ENCODE measurements at regions not wholly inside any gene's neighbourhood (a gene's known extent, or its start where the extent isn't known, plus 50 kb on each side); places are given as distances from the start of the nearest gene placed in this dataset.
"Not testable (repeated sequence)": the region's sequence is repeated elsewhere in the genome, so short reads cannot be mapped to it uniquely, and the experiment has no call there.

- not testable (repeated sequence) for DNase-seq
Measured at GRCh38 chr14:86775896-86776295, 1217.1 kb downstream of the GALC start.

- DNase-seq = no peak
Measured at GRCh38 chr14:86774916-86775315, 1218.1 kb downstream of the GALC start.

DNA sequence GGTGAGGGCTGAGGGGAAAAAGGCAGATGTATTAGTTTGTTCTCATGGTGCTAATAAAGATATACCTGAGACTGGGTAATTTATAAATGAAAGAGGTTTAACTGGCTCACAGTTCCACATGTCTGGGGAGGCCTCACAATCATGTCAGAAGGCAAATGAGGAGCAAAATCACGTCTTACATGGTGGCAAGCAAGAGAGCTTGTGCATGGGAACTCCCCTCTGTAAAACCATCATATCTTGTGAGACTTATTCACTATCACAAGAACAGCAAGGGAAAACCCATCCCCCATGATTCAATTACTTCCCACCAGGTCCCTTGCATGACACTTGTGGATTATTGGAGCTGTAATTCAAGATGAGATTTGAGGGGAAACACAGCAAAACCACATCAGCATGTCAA lies 1220.9 kb downstream of the GALC start:
- no peak for DNase-seq

- DNase-seq = no peak
Measured at GRCh38 chr14:86770186-86770585, 1222.8 kb downstream of the GALC start.

- DNase-seq = no peak
Measured at GRCh38 chr14:86766469-86766868, 1226.5 kb downstream of the GALC start.

GRCh38 chr14:86761611-86762010 lies 1231.4 kb downstream of the GALC start:
- DNase-seq = no peak

DNA sequence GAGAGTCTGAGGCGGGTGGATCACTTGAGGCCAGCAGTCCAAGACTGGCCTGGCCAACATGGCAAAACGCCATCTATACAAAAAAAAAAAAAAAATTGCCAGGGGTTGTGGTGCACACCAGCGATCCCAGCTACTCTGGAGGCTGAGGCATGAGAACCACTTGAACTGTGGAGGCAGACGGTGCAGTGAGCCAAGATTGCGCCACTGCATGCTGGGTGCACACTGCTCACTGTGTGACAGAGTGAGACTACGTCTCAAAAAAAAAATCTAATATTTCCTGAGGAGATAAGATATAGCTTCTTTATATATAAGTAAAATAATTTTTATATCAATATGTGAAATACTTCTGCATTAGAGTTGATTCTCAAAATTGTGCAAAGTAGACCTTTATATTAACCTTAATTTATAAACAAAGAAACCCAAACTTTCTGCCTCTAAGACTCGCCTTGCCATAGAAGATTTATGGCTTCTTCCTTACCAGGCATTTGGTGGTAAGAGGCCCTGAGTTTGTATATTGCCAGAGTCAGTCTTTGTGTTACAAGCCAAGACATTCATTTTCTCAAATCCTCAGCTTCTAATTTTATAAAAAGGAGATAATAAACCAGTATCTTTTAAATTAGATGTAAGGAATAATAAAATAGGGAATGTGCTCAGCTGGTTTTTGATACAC lies 1226.7 kb downstream of the FLRT2 start:
- DNase-seq = no peak

- not testable (repeated sequence) for DNase-seq
Measured at GRCh38 chr14:86750488-86750887, 1220.5 kb downstream of the FLRT2 start.

DNA sequence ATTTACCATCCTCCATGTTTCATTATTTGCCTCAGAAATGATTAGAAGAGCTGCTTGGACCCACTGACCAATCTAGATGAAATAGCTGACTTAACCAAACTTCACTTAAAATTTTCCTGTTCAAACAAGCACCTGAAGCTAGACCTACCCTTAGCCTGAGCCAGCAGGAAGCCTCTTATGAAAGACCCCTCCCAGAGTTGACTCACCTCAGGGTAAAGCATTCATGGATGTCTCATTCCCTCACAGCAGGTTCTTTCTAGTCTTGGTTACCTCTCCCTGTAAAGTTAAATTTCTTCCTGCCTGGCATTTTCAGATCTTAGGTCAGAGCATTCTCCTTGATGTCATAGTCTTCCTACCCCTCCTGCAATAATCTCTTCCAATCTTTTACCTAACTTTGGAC lies 1209.8 kb downstream of the FLRT2 start:
- DNase-seq = no peak

DNA sequence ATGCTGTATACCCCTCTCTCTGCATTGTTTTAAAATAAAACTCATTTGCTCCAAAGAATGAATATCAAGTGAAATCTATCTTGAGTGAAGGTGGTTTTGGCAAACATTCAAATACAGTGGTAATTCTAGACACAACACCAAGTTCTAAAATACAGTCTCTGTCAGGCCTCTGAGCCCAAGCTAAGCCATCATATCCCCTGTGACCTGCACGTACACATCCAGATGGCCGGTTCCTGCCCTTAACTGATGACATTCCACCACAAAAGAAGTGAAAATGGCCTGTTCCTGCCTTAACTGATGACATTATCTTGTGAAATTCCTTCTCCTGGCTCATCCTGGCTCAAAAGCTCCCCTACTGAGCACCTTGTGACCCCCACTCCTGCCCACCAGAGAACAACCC lies 1201.5 kb downstream of the FLRT2 start:
- not testable (repeated sequence) for DNase-seq

DNA sequence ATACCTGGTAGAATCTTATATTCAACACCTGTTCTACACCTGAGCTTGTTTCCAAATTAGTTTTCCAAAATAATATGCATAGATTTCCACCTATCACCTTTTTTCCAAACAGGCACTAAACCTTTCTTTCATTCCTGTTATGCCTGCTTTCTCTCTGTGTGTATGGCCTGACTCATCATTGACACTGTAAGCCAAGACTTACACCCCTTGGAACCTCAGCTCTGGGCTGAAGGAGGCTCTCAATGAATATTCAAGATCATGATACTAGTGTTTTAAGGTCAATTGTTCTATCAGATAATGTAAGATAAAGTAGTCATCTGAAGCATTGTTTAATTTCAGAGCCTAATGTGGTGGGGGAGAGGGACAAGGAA lies 1193.3 kb downstream of the FLRT2 start:
- no peak for DNase-seq

DNA sequence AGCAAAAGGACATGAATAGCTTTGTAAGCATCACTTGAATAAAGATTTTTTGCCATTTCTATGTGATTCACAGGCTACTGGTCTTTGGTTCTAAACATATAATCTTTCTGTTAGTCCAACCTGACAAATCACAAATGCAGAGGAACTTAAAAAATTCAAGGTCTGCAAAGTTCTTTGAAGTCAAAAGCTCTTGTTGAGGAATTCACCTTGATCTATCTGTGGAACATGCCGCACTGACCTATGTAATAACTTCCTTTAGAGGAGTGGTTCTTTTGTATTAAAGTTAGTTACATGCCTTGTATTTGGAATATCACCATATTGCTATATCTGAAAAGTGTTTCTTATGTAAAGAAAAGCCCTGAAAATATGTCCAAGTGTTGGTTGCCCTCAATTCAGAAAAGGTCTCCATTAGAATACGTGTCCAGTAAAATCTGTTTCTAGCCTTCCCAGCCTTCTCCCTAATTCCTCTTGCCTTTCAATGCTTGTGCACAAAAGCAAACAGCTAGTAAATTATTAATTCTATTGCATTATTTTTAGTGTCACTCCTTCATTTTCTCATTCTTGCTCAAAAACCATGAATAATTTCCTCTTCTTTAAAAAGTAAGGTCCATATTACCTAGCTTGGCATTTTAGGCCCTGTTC lies 1192.8 kb downstream of the FLRT2 start:
- DNase-seq = no peak

GRCh38 chr14:86714575-86714974 lies 1184.6 kb downstream of the FLRT2 start:
- no peak for DNase-seq

DNA sequence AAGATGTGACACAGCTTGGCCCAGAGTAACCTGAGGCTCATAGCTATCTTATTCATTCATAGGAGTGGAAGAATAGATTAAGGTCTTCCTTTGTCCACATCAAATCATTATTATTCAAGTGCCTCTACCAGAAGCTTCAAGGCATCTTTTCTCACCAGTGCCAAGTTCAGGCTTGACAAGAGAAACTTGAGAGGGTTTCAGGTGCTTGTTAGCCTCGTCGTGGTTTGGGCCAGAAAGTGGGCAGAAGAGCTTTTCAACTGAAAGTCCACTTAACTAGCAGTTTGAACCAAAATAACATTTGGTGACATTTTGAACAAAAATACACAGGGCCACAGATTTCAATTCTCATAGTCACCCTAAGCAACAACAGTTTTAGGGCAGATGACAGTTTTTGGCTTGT lies 1184.2 kb downstream of the FLRT2 start:
- no peak for DNase-seq

GRCh38 chr14:86712727-86713126 lies 1182.8 kb downstream of the FLRT2 start:
- no peak for DNase-seq

DNA sequence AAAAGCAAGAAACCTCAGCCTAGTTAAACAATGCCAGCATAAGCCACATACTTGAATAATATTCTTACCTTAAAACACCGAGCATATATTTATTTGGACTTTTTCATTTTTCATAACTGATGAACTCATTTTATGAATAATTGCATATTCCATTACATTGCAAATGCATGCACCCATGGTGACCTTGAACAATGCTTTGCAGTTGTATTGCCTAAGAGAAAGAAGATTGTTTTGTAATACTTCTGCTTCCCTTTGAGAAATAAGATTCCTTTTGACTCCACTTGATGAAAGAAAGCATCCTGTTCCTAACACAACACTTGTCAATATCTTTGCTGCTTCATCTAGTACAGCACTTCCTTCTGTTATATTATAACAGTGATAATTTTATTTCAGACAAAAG lies 1182.2 kb downstream of the FLRT2 start:
- DNase-seq = no peak

- DNase-seq = no peak
Measured at GRCh38 chr14:86708846-86709339, 1178.9 kb downstream of the FLRT2 start.

DNA sequence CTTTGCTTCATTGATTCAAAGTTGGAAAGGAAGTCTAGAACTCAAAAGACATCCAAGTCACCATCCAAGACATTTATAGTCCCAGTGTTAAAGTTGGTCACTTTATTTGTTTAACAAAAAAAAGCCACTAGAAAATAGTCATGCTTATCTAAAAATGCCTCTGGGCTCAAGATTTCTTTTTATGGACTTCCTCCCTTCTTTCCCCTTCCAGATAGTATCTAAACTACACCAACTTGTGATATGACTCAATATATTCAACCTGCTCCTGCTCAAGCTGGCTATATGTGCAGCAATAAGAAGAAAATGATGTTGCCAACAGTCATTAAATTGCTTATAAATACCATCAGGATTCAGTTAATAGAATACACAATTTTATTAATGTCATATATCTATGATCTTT lies 1177.1 kb downstream of the FLRT2 start:
- no peak for DNase-seq

GRCh38 chr14:86683561-86683960 lies 1153.6 kb downstream of the FLRT2 start:
- no peak for DNase-seq

- no peak for DNase-seq
Measured at GRCh38 chr14:86675059-86675458, 1145.1 kb downstream of the FLRT2 start.

- DNase-seq = no peak
Measured at GRCh38 chr14:86673523-86673969, 1143.6 kb downstream of the FLRT2 start.

DNA sequence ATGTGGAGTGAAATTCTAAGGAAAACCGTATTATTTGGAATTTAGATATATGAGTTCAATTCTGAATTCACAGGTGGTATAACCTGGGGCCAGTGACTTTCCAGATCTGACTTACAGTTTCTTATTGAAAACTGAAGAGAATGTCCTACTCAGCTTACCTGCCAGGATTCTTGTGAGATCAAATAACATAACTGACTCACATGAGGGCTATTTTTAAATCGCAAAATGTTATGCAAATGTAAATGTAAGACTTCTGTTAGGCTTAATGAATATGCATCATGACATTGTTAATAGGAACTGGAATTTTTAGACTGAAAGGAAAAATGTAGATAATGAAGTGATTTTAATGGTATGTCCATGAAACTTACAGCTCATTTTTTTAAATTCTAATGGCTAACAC lies 1142.1 kb downstream of the FLRT2 start:
- DNase-seq = no peak

DNA sequence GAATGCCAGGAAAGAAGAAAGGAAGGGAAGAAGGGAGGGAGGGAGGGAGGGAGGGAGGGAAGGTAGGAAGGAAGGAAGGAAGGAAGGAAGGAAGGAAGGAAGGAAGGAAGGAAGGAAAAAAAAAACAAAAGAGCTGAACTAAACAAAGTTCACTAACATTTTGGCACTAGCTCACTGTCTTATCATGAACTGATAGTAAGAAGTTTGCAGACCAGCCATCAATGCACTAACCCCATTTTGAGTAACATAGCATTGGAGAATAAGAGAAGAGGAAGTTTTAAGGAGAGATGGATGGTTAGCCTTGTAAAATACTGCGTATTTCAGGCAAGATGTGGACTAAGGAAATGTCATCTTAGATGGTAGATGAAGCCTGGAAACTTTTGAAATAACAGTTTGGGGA lies 1136.0 kb downstream of the FLRT2 start:
- no peak for DNase-seq

GRCh38 chr14:86662334-86662733 lies 1132.4 kb downstream of the FLRT2 start:
- no peak for DNase-seq
